ENCODE measurements at regions not wholly inside any gene's neighbourhood (a gene's known extent, or its start where the extent isn't known, plus 50 kb on each side); places are given as distances from the start of the nearest gene placed in this dataset.
"Not testable (repeated sequence)": the region's sequence is repeated elsewhere in the genome, so short reads cannot be mapped to it uniquely, and the experiment has no call there.

- no peak for DNase-seq
These were observed 128.2 kb downstream of the MYCN start for GRCh38 chr2:16068552-16068940.

GRCh38 chr2:16067866-16068551, 127.7 kb downstream of the MYCN start:
- DNase-seq: no peak

- no peak for DNase-seq
These were observed 127.1 kb downstream of the MYCN start for GRCh38 chr2:16067444-16067843.

- DNase-seq: no peak
These were observed 126.7 kb downstream of the MYCN start for GRCh38 chr2:16067037-16067406.

- DNase-seq: no peak
These were observed 126.1 kb downstream of the MYCN start for GRCh38 chr2:16066261-16067036.

- not testable (repeated sequence) for DNase-seq
These were observed 125.1 kb downstream of the MYCN start for GRCh38 chr2:16065272-16066069.

GRCh38 chr2:16064745-16065144, 124.4 kb downstream of the MYCN start:
- DNase-seq: no peak

GRCh38 chr2:16063955-16064633, 123.7 kb downstream of the MYCN start:
- DNase-seq: no peak

- DNase-seq: no peak
These were observed 123.0 kb downstream of the MYCN start for GRCh38 chr2:16063251-16063850.

GRCh38 chr2:16062471-16063250, 122.3 kb downstream of the MYCN start:
- DNase-seq: no peak

GRCh38 chr2:16061441-16062217, 121.3 kb downstream of the MYCN start:
- DNase-seq: no peak

- DNase-seq: no peak
These were observed 120.6 kb downstream of the MYCN start for GRCh38 chr2:16060936-16061338.

- no peak for DNase-seq
These were observed 120.0 kb downstream of the MYCN start for GRCh38 chr2:16060125-16060935.

- no peak for DNase-seq
These were observed 119.2 kb downstream of the MYCN start for GRCh38 chr2:16059393-16060016.

GRCh38 chr2:16058747-16059358, 118.5 kb downstream of the MYCN start:
- no peak for DNase-seq

- DNase-seq: no peak
These were observed 117.9 kb downstream of the MYCN start for GRCh38 chr2:16058256-16058655.

- DNase-seq: no peak
These were observed 117.3 kb downstream of the MYCN start for GRCh38 chr2:16057661-16058060.

- no peak for DNase-seq
These were observed 115.7 kb downstream of the MYCN start for GRCh38 chr2:16055848-16056580.
